IMR-90 (cell line): ENCODE measurements at regions not wholly inside any gene's neighbourhood (a gene's known extent, or its start where the extent isn't known, plus 50 kb on each side); places are given as distances from the start of the nearest gene placed in this dataset.

ENCODE experiments used
- ATAC-seq: fragments of 200-7000 bp; cut with Tn5 transposase; 2 replicates; pipeline ENCODE4 v1.9.1; 2020; ENCODE audit warnings: low read depth, mild to moderate bottlenecking, moderate library complexity
- BruUV-seq: library from RNA; stranded (reverse); fragments of 400-500 nt; replicated peaks from 2 replicates; lab custom pipeline; 2021; lab: Mats Ljungman, UMichigan
- CTCF ChIA-PET: fragments of 300-600 bp; formaldehyde crosslinking; extraction: SDS; loops from one replicate; lab custom pipeline; 2021; ENCODE audit warnings: antibody characterized with exemption; lab: Yijun Ruan, JAX
- POLR2A ChIA-PET: fragments of 300-600 bp; sonication (Branson Sonifier 250); formaldehyde crosslinking; loops from one replicate; lab custom pipeline; 2022; ENCODE audit warnings: antibody characterized with exemption; ENCODE audit not compliant: unreplicated experiment; lab: Charles Lee
- DNase-seq: peaks from one replicate; pipeline ENCODE4 v3.0.0; 2013
- H2AFZ ChIP-seq: replicated peaks from 2 replicates; pipeline ENCODE3; 2013; ENCODE audit warnings: low read length, mild to moderate bottlenecking; ENCODE audit not compliant: poor library complexity
- H2AK5ac ChIP-seq: 2 replicates; pipeline ENCODE4 v1.6.1; 2013; ENCODE audit warnings: low read depth, low read length, inconsistent platforms
- H2AK9ac ChIP-seq: replicated peaks from 2 replicates; pipeline ENCODE3; 2013; ENCODE audit warnings: mild to moderate bottlenecking, low read depth, low read length, moderate library complexity; ENCODE audit not compliant: poor library complexity
- H2BK120ac ChIP-seq: 2 replicates; pipeline ENCODE4 v1.6.1; 2013; ENCODE audit warnings: low read depth, low read length, inconsistent platforms
- H2BK15ac ChIP-seq: 3 replicates; pipeline ENCODE4 v1.6.1; 2013; ENCODE audit warnings: low read depth, low read length, inconsistent platforms
- H2BK20ac ChIP-seq: 2 replicates; pipeline ENCODE4 v1.6.1; 2013; ENCODE audit warnings: low read depth, mild to moderate bottlenecking, inconsistent platforms, low read length, moderate library complexity
- H2BK5ac ChIP-seq: 2 replicates; pipeline ENCODE4 v1.6.1; 2013; ENCODE audit warnings: mild to moderate bottlenecking, low read depth, low read length, inconsistent platforms; ENCODE audit not compliant: poor library complexity, severe bottlenecking
- H3K14ac ChIP-seq: replicated peaks from 2 replicates; pipeline ENCODE4 v1.6.1; 2013; ENCODE audit warnings: low read depth, low read length, inconsistent platforms
- H3K18ac ChIP-seq: 2 replicates; pipeline ENCODE4 v1.6.1; 2013; ENCODE audit warnings: low read depth, low read length, control low read depth
- H3K23ac ChIP-seq: 2 replicates; pipeline ENCODE4 v1.6.1; 2013; ENCODE audit warnings: low read depth, low read length, inconsistent platforms
- H3K27ac ChIP-seq: 2 replicates; pipeline ENCODE4 v1.5.1; 2013; ENCODE audit warnings: mild to moderate bottlenecking, control low read depth, low read length; ENCODE audit not compliant: insufficient read depth
- H3K27me3 ChIP-seq: 2 replicates; pipeline ENCODE4 v1.6.1; 2013; ENCODE audit warnings: low read length; ENCODE audit not compliant: control insufficient read depth, insufficient read depth
- H3K36me3 ChIP-seq: 2 replicates; pipeline ENCODE4 v1.6.1; 2013; ENCODE audit warnings: low read length, mixed read lengths; ENCODE audit not compliant: control insufficient read depth, insufficient read depth
- H3K4ac ChIP-seq: 2 replicates; pipeline ENCODE4 v1.6.1; 2013; ENCODE audit warnings: low read depth, low read length, inconsistent platforms
- H3K4me1 ChIP-seq: 2 replicates; pipeline ENCODE4 v1.6.1; 2013; ENCODE audit warnings: low read length, mixed read lengths; ENCODE audit not compliant: control insufficient read depth, insufficient read depth
- H3K4me2 ChIP-seq: 2 replicates; pipeline ENCODE4 v1.6.1; 2013; ENCODE audit warnings: low read depth, mild to moderate bottlenecking, control low read depth, low read length, moderate library complexity
- H3K4me3 ChIP-seq: 2 replicates; pipeline ENCODE4 v1.5.1; 2013; ENCODE audit warnings: low read depth, mild to moderate bottlenecking, control low read depth, low read length, moderate library complexity; ENCODE audit not compliant: insufficient read depth
- H3K56ac ChIP-seq: 2 replicates; pipeline ENCODE4 v1.6.1; 2013; ENCODE audit warnings: low read length, inconsistent platforms; ENCODE audit not compliant: insufficient read depth; ENCODE audit errors: extremely low read depth
- H3K79me1 ChIP-seq, 2 experiments: 2 replicates each; pipeline ENCODE4 v1.6.1; 2013; ENCODE audit warnings: low read length in 2 of 2, inconsistent platforms in 1 of 2, low read depth in 1 of 2
- H3K9ac ChIP-seq: 2 replicates; pipeline ENCODE4 v1.6.1; 2013; ENCODE audit warnings: low read depth, low read length, control low read depth
- H3K9me1 ChIP-seq: 2 replicates; pipeline ENCODE4 v1.6.1; 2013; ENCODE audit warnings: low read length, inconsistent platforms; ENCODE audit not compliant: insufficient read depth
- H3K9me3 ChIP-seq: 2 replicates; pipeline ENCODE4 v1.6.1; 2013; ENCODE audit warnings: low read length; ENCODE audit not compliant: control insufficient read depth, insufficient read depth
- H4K20me1 ChIP-seq: 2 replicates; pipeline ENCODE4 v1.6.1; 2013; ENCODE audit warnings: low read length, inconsistent platforms; ENCODE audit not compliant: insufficient read depth
- H4K5ac ChIP-seq: 2 replicates; pipeline ENCODE4 v1.6.1; 2013; ENCODE audit warnings: mild to moderate bottlenecking, low read depth, low read length, control low read depth
- H4K8ac ChIP-seq, 2 experiments: 2 replicates each; pipeline ENCODE4 v1.6.1; 2013; ENCODE audit warnings: low read depth in 2 of 2, low read length in 2 of 2, control low read depth in 1 of 2, inconsistent platforms in 1 of 2
- H4K91ac ChIP-seq: 2 replicates; pipeline ENCODE4 v1.6.1; 2013; ENCODE audit warnings: low read depth, low read length, inconsistent platforms; ENCODE audit not compliant: insufficient read depth
- BHLHE40 ChIP-seq: fragments of 150-350 bp; IDR thresholded peaks from 2 replicates; pipeline ENCODE4 v1.6.1; 2016; ENCODE audit warnings: mild to moderate bottlenecking, low read depth, low read length
- CEBPB ChIP-seq: IDR thresholded peaks from 2 replicates; pipeline ENCODE4 v1.6.1; 2012; ENCODE audit warnings: low read depth, low read length, improper control_type of control experiment
- CHD1 ChIP-seq: IDR thresholded peaks from 2 replicates; pipeline ENCODE4 v1.6.1; 2012; ENCODE audit warnings: low read depth, low read length, improper control_type of control experiment
- FOS ChIP-seq: fragments of 150-350 bp; IDR thresholded peaks from 2 replicates; pipeline ENCODE4 v1.6.1; 2016; ENCODE audit warnings: low read depth, low read length
- MAFK ChIP-seq: IDR thresholded peaks from 2 replicates; pipeline ENCODE4 v1.6.1; 2012; ENCODE audit warnings: low read depth, low read length, improper control_type of control experiment
- MAZ ChIP-seq: IDR thresholded peaks from 2 replicates; pipeline ENCODE4 v1.6.1; 2012; ENCODE audit warnings: low read depth, mild to moderate bottlenecking, low read length, improper control_type of control experiment, moderate library complexity, borderline replicate concordance
- MXI1 ChIP-seq: IDR thresholded peaks from 2 replicates; pipeline ENCODE4 v1.6.1; 2012; ENCODE audit warnings: low read depth, mild to moderate bottlenecking, low read length, moderate library complexity, borderline replicate concordance
- NFE2L2 ChIP-seq: fragments of 150-350 bp; IDR thresholded peaks from 2 replicates; pipeline ENCODE4 v1.6.1; 2016; ENCODE audit warnings: low read depth, mild to moderate bottlenecking, low read length
- POLR2A ChIP-seq: IDR thresholded peaks from 2 replicates; pipeline ENCODE4 v1.6.1; 2012; ENCODE audit warnings: mild to moderate bottlenecking, low read depth, low read length
- RAD21 ChIP-seq: IDR thresholded peaks from 2 replicates; pipeline ENCODE4 v1.6.1; 2012; ENCODE audit warnings: low read length, improper control_type of control experiment
- RCOR1 ChIP-seq: IDR thresholded peaks from 2 replicates; pipeline ENCODE4 v1.6.1; 2012; ENCODE audit warnings: mild to moderate bottlenecking, low read length, improper control_type of control experiment; ENCODE audit not compliant: insufficient replicate concordance
- RFX5 ChIP-seq: IDR thresholded peaks from 2 replicates; pipeline ENCODE4 v1.8.0; 2012; ENCODE audit warnings: low read depth, mild to moderate bottlenecking, low read length, moderate library complexity
- SMC3 ChIP-seq: fragments of 150-350 bp; IDR thresholded peaks from 2 replicates; pipeline ENCODE4 v1.6.1; 2016; ENCODE audit warnings: low read depth, mild to moderate bottlenecking, antibody characterized with exemption, low read length, moderate library complexity
- WGBS, 2 experiments: methylation state at CpG; one replicate each; pipeline versions ENCODE4 v1.1.5 to v1.1.7; 2013; ENCODE audit warnings: missing lambda C conversion rate in 2 of 2; ENCODE audit not compliant: insufficient read length in 1 of 2; ENCODE audit errors: extremely low coverage in 2 of 2; 5-methylcytosine and 5-hydroxymethylcytosine counted together
- dilution Hi-C: fragments of 300-500 bp; cut with HindIII; formaldehyde crosslinking; loops from one replicate; pipeline ENCODE4 v1.14.3; 2018; ENCODE audit warnings: low sequenced_read_pairs; ENCODE audit not compliant: unreplicated experiment
- in situ Hi-C: fragments of 300-500 bp; cut with MboI; formaldehyde crosslinking; loops from 3 replicates; pipeline ENCODE4 v1.14.3; 2019; ENCODE audit warnings: low sequenced_read_pairs, inconsistent platforms, mixed read lengths
- intact Hi-C: fragments of 100-400 bp; cut with micrococcal nuclease; formaldehyde crosslinking; loops from 2 replicates; pipeline ENCODE4 v1.10.0; 2022
- TF ChIP-seq, protein P1 (sequence below): fragments of 150-350 bp; IDR thresholded peaks from 2 replicates; pipeline ENCODE4 v1.6.1; 2016; ENCODE audit warnings: low read depth, mild to moderate bottlenecking, low read length, moderate library complexity, borderline replicate concordance
- TF ChIP-seq, protein P2 (sequence below): fragments of 150-350 bp; IDR thresholded peaks from 2 replicates; pipeline ENCODE4 v1.6.1; 2017; ENCODE audit warnings: mild to moderate bottlenecking, antibody characterized with exemption, low read length, low read depth
- TF ChIP-seq, protein P3 (sequence below): conservative IDR thresholded peaks from 2 replicates; pipeline ENCODE4 v1.5.1; 2012; ENCODE audit warnings: mild to moderate bottlenecking, low read depth, low read length, improper control_type of control experiment

DNA sequence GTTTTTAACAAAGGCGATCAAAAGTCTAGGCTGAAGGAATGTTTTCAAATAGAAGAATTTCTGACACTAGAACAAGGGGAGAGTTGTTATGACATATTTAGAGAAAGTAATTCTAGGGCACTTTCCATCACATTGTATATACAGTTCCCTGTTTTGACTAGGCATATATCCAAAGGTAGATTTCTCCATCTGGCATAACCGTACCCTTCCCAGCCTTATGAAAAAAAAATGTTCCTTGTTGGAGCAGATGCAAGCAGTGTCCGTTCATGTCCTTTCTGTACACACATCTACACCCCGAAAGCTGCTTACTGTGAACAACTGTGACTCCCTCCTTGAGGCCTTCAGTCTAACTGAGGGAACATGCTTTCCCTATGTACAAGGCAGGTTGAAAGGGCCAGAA lies 271.7 kb upstream of the GBE1 start:
- Histone ChIP-seq H3K36me3 (no peaks in the 10 kb centered on the region), H3K27ac (no peak overlapping the region), H3K4me2 (no peak overlapping the region), H2AFZ (no peak overlapping the region), H3K14ac (no peak overlapping the region), H3K18ac (no peak overlapping the region), H3K9me1 (no peaks in the 10 kb centered on the region), H3K4me1 (no peaks in the 10 kb centered on the region), H3K27me3 (no peaks in the 10 kb centered on the region), H2BK5ac (no peak overlapping the region), H3K9ac (no peak overlapping the region), H3K23ac (no peak overlapping the region), H2BK20ac (no peak overlapping the region), H2AK9ac (no peak overlapping the region), H2BK120ac (no peak overlapping the region), H4K20me1 (no peaks in the 10 kb centered on the region), H2AK5ac (no peak overlapping the region), H3K4me3 (no peak overlapping the region), H2BK15ac (no peak overlapping the region), H3K56ac (no peak overlapping the region), H4K8ac (no peak overlapping the region), H3K79me1 (no peaks in the 10 kb centered on the region), H3K9me3 (no peaks in the 10 kb centered on the region), H3K4ac (no peak overlapping the region), H4K91ac (no peak overlapping the region), H4K5ac (no peak overlapping the region)
- no TSS peak for BruUV-seq
- ATAC-seq (no peak), DNase-seq (no peak)
- CTCF ChIA-PET = no interaction called here
- POLR2A ChIA-PET = no interaction called here
- TF ChIP-seq RFX5 = no peak
- no peak for TF ChIP-seq NFE2L2
- no peak for TF ChIP-seq BHLHE40
- TF ChIP-seq, protein P1, sequence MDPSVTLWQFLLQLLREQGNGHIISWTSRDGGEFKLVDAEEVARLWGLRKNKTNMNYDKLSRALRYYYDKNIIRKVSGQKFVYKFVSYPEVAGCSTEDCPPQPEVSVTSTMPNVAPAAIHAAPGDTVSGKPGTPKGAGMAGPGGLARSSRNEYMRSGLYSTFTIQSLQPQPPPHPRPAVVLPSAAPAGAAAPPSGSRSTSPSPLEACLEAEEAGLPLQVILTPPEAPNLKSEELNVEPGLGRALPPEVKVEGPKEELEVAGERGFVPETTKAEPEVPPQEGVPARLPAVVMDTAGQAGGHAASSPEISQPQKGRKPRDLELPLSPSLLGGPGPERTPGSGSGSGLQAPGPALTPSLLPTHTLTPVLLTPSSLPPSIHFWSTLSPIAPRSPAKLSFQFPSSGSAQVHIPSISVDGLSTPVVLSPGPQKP = no peak
- no peak for TF ChIP-seq MXI1
- no peak for TF ChIP-seq CHD1
- TF ChIP-seq RCOR1 = no peak
- TF ChIP-seq, protein P2, sequence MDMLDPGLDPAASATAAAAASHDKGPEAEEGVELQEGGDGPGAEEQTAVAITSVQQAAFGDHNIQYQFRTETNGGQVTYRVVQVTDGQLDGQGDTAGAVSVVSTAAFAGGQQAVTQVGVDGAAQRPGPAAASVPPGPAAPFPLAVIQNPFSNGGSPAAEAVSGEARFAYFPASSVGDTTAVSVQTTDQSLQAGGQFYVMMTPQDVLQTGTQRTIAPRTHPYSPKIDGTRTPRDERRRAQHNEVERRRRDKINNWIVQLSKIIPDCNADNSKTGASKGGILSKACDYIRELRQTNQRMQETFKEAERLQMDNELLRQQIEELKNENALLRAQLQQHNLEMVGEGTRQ = no peak
- TF ChIP-seq SMC3 = no peak
- TF ChIP-seq RAD21 = no peak
- no peak for TF ChIP-seq FOS
- TF ChIP-seq MAZ = no peak
- TF ChIP-seq CEBPB = no peak
- no peak for TF ChIP-seq MAFK
- TF ChIP-seq POLR2A = no peak
- TF ChIP-seq, protein P3, sequence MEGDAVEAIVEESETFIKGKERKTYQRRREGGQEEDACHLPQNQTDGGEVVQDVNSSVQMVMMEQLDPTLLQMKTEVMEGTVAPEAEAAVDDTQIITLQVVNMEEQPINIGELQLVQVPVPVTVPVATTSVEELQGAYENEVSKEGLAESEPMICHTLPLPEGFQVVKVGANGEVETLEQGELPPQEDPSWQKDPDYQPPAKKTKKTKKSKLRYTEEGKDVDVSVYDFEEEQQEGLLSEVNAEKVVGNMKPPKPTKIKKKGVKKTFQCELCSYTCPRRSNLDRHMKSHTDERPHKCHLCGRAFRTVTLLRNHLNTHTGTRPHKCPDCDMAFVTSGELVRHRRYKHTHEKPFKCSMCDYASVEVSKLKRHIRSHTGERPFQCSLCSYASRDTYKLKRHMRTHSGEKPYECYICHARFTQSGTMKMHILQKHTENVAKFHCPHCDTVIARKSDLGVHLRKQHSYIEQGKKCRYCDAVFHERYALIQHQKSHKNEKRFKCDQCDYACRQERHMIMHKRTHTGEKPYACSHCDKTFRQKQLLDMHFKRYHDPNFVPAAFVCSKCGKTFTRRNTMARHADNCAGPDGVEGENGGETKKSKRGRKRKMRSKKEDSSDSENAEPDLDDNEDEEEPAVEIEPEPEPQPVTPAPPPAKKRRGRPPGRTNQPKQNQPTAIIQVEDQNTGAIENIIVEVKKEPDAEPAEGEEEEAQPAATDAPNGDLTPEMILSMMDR = no peak
- whole genome bisulfite sequencing, 2 experiments = no CpG with 5 or more reads among the region's 4 CpGs
- intact Hi-C loops = no loop called here
- in situ Hi-C loops = no loop called here
- dilution Hi-C loops = no loop called here
